ENCODE measurements at regions not wholly inside any gene's neighbourhood (a gene's known extent, or its start where the extent isn't known, plus 50 kb on each side); places are given as distances from the start of the nearest gene placed in this dataset.

DNA sequence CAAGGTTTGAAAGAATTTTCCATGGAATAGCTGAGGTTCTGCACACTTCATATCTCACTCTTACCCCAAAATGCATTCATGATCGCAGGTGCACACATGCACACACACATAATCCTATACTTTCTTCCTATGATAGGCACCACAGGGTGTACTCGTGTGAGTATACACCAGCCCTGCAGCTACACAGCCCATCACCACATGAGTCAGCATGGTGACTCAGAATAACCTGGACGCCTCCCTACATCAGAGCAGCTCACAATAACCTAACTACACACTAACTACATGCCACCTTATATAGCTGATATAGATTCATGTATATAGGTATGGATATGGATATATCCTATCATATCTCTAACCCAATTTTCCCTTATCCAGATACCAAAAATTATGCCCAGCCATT lies 850.2 kb upstream of the TMEM132C start:
- DNase-seq = no peak

DNA sequence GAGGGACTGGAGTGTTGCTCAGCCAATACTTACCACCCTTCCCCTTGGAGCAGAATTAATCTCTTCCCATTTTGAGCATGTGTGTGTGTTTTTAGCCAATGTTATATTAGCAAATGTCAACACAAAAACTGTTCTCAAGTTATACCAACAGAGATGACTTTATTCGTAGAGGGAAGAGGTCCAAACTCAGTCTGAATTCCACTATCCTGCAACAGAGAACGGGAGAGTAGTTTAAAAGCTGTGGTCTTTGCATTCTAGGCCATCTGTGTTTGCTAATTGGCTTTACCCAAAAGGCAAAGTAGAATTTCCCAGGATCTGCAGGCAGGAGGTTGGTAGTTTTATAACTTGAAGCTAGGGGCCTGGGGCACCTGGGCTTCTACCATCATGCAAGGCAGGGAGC lies 847.9 kb upstream of the TMEM132C start:
- no peak for DNase-seq

DNA sequence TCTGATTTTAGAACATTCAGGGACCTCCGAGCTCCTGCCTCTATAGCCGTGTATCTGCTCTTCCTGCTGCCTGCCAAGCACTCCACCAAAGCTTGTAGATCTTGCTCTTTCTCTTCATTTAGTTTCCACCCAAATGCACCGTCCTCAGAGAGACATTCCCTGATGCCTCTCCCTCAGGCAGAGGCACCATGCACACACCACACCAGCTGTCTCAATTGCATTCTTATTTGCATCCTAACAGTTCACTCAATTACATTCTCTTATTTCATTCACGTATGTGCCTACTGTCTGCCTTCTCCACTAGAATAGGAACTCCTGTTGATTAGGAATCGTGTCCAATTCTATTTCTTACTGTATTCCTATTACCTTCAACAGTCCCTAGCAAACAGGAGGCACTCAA lies 845.4 kb upstream of the TMEM132C start:
- DNase-seq = no peak

DNA sequence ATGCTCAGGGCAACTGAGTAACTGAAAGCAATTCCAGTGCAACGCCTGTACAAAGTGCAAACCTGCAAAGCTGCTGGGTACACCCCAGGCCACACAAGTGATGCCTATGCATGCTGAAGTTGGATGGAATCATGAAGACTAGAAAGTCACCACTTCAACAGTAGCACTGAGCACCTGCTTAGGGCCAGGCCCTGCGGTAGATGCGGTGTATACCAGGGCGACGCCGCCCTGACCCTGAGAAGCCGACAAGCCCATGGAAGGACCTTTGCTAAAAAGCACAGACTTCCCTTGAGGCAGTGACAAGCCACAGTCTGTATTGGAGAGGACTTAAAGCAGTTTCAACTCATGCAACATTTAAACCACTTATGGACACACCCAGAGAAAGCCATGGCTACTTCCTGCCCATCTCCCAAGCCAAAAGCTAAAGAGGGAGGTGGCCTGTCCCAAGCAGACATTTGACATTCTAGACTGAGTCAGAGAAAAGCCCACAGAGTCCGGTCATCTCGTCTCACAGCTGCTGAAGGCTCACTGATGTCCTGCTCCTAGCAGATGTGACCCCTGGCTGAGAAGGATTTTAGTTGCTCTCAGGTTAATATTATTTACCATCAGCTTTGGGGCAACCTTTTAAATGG lies 843.9 kb upstream of the TMEM132C start:
- no peak for DNase-seq

DNA sequence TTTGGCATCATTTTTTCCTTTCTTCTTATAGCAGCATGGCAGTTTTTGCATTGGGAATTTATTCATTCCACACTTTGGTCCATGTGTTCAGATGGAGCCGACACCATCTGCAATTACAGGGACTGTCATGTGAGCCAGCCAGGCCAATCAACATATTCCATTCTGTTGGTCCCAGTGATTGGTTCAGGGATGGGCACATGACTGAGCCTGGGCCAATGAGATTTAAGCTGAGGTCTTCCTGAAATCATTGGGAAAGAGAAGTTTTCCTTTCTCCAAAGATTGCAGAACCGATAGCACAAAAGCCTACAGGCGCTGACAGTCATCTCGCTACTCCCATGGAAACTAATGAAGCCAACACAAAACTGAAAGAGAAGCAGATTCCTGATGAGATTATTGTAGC lies 841.5 kb upstream of the TMEM132C start:
- DNase-seq = no peak

DNA sequence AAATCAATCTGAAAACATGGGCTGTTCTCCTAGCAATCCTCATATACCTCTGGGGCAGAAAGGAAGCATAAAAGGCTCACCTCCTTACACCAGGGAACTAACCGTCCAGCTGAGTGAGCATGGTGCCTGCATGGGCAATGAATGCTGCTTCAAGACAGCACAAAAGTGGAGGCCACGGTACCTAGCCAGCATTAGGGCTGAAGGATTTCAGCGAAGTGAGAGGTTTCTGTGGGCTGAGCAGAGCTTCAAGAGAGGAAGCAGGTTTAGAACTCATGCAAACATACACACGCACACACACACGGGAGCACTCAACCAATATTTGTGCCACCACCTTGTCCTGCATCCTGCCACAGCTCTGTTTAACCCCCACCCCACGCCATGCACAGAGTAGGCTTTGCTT lies 838.5 kb upstream of the TMEM132C start:
- no peak for DNase-seq

DNA sequence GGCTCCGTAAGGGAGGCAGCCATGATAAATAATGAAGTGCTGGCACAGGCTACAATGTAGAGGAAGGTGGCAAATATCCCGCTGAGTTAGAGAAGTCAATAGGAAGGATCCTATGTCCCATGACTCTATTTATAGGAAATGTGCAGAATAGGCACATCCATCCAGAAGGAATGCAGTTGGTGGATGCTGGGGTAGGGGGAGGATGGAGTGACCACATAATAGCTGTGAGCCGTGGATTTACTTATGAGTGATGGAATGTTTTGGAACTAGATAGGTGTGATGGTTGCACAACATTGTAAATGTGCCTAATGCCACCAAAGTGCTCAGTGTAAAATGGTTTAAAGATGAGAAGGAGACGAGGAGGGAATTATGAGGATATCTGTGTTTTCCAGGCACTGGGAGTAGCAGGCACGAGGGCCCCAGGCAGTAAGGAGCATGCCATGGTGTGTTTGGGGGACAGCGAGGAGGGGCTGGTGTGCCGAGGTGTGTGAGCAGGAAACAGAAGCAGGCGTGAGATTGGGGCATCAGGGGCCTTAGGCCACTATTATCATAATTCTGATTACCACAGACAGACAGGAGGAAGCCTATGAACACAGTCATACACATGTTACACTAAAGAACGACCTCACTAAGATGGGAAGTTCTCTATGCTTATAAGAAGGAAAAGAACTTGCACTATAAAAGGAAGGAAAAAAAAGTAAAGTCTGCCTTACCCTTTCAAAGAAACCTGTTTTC lies 837.3 kb upstream of the TMEM132C start:
- no peak for DNase-seq

DNA sequence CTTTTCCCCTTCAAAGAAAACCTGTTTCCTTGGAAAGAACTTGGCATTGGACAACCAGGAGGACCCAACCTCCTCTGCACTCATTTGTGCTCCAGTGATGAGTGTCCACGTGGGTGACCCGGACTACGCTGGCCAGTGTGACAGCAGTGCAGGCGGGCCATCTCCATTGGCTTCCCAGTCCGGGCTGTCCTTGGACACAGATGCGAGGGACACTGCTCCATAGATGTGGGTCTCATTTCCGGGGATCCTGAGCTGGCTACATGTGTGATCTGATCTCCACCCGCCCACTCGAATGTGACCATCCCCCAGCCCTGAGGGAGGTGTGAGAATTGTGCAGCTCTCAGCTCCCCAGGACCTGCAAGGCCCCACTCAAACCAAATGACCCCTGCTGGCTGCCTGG lies 836.6 kb upstream of the TMEM132C start:
- no peak for DNase-seq

DNA sequence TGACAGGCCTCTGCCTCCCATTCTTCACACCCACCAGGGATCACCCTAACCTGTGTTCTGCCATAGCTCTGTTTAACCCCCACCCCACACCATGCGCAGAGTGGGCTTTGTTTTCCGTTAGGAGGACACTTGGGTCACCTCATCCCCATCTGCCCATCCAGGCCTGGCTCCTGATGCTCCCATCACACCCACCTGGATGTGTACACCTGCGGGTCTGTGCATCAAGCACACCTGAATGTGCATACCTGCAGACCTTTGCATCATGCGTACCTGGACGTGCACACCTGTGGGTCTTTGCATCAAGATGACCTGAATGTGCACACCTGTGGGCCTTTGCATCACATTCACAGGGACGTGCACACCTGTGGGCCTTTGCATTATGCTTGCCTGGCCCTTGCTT lies 835.8 kb upstream of the TMEM132C start:
- no peak for DNase-seq

DNA sequence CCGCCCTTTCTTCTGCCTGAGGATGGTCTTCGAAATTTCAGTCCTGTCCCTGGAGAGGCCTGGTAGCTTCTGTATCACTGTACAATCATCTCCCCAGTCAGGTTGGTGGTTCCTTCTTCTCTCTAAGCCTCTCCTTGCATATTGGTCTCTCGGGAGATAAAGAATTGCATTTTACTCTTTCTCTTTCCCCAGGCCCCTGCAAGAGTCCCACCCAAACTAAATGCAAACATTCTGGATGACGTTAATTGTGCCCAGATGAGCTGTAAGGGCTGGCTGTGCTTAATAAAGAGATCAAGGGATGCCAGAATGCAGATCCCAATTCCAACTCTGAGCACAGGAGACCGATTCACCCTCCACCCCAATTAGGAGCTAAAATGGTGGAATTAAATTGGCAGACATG lies 835.4 kb upstream of the TMEM132C start:
- no peak for DNase-seq

DNA sequence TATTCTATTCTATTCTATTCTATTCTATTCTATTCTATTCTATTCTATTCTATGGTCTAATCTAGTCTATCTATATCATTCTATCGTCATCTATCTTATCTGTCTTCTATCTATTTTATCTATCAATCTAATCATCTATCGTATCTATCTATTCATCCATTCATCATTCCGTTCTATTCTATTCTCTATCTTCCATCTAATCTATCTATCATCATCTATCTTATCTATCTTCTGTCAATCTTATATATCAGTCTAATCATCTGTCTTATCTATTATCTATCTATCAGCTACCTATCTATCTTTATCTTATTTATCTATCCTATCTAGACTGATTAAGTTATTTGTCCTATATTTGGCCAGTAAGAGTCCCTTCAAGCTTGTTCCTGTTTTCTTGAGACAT lies 831.5 kb upstream of the TMEM132C start:
- DNase-seq = no peak

DNA sequence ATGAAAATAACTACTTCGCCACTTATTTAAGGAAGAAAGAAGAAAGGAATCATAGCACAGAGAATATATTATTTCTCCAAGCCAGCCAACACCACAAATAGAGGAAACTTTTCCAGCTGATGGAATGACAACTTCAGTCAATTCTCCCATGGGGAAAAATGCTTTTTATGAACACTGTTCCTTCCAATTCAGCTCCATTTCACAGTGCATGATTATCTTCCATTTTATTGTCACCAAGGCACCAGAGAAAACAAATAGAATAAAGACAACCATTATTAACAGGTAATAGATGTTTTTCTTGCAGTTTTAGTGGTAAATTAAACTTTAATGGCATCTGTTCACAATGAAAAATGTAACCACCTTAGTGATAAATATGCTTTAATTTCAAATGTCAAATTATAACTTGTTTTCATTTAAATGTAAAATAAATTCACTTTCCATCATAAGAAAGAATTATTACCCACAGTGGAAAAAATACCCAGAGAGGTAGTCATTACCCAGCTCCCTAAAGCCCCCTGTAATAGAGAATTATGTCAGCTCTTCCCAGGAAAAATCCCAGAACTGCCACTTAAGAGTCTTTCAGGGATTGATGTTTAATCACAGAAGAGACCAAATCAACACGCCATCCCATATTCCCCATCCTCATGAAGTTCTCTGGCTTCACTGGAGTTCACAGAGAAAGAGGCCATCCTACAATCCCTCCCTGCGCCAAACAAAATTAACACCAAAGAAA lies 828.3 kb upstream of the TMEM132C start:
- DNase-seq = no peak

DNA sequence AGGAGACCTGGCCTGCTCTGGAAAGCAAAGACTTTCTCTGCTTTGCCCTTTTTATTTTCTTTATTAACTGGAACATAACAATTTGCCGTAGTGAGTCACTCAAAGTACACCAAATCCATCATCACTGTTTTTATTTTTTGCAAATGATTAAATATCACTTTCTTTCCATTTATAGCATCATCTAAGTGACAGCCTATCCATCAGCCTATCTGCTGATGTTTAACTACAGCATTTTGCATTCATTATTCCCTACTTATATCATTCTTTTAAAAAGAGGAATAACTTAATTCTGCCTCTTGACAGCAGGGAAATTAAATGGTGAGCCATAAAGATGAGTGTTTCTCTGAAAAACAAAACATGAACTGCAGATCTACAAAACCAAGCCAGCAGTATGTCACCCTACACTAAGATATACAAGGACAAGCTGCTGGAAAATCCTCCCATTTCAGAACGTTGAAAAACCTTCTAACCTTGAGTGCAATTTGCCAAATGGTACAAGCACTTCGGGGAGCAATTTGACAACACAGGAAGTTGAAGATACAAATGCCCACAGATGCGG lies 821.3 kb upstream of the TMEM132C start:
- no peak for DNase-seq

DNA sequence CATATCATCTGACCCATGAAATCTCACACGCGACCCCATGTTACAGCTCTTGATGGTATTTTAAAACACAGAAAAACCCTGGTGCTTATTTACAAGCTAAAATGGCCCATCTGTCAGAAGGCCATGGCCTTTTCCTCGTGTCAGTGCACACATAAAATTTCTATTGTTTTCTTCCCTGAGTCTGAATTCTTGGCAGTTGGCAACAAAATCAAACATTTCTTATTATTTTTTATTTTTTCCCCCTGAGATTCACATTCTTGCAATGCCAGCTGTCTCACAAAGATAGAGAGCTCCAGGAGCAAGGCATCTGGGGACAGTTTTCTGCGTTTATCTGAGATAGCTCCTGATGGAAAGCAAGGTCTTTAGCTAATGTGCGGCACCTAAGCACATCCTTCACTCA lies 818.1 kb upstream of the TMEM132C start:
- DNase-seq = no peak

DNA sequence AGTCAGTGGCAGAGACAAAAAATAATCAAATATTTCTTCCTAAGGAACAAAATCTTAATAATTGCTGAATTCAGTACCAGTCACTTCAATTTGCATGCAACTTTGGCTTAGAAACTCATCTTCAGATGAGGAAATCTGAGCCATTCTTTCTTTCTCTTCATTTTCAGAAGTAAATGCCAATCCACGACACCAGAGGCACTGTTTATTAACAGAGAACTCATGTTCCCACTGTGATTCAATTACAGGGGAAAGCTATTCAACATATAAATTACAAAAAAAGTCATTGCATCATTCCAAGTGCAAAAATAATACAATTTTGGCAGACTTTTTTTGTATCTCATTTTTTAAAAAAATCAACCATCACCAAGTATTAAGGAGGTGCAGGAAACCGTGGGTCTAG lies 816.1 kb upstream of the TMEM132C start:
- no peak for DNase-seq

DNA sequence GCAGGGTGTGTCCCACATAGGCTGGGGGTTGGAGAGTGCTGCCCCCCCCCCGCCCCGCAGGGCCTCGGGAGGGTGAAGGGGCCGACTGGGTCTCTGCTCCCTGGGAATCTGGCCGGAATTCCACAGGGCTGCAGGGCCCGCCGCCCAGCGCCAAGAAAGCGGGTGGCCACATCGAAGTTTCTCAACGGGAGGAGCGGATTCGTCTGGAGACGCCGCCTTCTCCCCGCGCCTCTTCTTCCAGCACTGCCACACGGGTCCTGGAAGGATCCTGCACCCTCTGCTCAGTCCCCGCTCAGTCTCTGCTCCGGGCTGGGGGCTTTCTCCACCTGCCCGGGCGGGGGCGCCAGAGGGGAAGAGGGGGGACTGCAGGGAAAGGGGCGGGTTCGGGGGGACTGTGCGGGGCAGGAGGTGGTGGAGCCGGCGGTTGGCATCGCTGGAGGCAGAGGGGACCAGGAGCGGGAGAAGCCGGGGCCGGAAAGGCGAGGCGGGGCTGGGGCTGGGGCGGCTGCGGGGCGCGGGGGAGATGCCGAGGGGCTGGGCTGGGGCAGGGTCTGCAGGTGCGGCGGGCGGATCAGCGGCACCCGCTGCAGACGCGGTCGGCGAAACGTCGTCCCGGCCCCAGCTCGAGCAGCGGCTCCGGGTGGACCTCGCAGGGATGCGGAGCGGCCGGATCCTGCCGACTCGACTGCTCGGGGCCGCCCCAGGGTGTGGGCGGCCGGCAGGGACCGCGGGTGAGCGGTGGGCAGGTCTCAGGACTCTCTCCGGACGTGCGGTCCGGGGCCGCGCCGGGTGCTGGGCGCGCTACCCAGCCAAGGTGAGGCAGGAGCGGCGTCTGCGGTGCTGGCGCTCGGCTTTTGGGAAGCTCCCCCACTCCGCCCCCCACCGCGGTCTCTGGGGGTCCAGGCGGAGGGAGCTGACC lies 811.4 kb upstream of the TMEM132C start:
- DNase-seq = no peak

DNA sequence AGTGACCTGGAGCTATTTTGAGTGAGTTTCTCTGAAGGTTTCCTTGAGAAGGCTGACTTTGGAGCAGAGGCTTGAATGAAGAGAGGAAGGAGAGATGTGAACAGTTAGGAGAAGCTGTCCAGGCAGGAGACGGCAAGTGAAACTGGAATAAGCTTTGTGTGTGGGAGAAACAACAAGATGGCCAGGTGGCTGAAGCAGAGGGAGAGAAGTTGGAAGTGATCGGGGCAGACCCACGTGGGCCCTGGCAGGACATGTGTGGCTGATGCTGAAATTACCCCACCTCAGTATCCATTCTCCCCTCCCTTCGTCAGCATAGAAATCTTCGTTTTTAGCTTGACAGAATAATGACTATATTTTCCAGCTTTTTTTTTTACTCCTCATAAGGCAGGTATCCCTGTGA lies 809.2 kb upstream of the TMEM132C start:
- no peak for DNase-seq

DNA sequence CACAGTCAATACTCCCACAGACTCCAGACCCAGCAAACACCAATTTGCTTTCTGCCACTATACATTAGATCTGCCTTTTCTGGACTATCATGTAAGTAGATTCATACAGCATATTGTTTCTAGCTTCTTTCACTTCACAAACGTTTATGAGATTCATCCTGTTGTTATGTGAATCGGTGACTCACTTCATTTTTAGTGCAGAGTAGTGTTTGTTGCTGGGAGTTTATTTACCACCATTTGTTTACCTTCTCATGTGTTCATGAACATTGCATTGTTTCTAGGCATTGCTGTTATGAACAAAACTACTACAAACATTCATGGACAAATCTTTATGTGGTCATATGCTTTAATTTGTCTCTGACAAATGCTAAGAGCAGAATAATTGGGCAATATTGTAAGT lies 807.8 kb upstream of the TMEM132C start:
- no peak for DNase-seq

DNA sequence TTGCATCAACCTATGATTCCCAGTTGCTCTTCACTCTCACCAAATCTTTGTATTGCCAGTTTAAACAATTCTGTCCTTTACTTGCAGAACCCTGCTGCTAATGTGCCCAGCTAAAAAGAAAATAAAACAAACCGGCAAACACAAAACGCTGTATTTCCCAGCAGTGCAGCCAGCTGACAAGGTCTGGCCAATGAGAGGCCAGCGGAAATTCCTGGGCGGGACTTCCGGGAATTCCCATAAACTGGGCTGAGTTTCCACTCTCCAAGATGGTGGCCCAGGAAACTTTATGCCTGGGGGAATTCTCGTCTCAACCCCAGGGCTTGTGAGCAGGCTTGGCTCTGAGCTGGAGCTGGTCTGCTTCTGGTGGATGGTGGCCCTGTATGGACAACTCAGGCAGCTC lies 807.3 kb upstream of the TMEM132C start:
- DNase-seq = no peak

DNA sequence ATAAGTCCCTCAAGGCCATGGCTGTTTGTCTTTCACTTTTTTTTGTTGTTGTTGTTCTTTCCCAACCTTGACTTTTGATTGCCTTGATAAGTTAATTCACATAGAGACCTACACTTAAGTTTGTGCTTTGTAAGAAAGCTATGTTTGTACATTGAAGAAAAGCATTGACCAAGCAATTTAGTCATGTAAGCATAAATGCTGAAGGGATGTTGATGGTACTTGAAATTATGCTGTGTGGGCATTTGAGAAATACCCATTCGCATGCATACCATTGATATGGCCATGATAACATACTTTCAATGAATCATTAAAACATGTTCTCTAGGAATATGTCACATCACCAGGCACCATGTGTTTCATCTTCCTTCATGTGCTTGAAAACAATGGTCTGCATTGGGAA lies 803.7 kb upstream of the TMEM132C start:
- no peak for DNase-seq

DNA sequence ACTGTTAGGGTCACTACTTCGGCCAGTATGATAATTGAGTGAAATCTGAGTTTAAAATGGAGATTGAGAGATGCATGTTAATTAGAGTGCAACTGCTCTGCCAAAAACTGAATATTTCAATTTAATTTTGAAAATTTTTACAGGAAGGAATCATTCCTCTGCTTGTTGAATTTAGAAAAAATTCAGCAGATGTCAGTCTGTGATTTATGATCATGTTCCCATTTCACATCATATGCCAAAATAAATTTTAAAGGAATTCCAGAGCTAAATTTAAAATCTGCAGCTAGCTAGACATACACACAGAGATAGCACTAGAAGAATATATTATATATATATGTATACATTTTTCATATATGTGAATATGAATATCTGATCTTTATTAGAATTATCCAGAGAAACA lies 797.6 kb upstream of the TMEM132C start:
- no peak for DNase-seq

DNA sequence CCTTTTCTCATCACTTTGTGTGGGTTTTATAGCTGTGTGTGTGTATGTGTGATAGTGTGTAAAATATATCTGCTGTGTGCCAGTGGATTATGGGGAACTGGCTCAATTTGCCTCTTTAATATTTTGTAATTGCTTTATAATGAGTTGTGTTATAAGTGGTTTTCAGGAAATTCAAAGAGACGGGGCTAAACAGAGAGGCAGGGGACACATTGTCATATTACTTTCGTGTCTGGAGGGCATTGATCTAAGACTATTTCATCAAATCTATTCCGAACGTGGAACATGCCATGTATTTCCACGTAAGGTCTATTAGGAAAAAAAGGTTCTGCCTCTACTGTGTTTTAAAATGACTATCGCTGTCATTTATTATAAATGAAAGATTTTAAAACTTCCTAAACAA lies 793.2 kb upstream of the TMEM132C start:
- no peak for DNase-seq

DNA sequence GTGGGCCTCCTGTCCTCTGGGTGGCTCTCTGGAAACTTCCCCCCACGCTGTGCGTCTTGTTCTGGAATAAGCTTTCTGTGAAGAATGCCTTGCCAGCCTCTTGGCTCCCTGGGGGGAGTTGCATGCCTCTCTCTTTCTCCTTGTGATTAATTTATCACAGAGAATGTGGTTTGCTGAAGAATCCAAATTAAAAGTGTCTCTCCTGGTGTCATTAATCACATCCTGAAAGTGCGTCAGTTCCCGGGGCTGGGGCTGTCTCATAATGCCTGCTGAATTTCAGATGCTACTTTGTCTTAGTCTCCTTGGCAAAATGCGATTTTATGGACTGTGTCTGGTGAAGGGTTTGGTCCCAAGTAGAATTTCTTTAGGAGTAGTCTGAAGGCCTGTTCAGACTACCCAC lies 787.7 kb upstream of the TMEM132C start:
- no peak for DNase-seq

All from NCI-H1048 (cell line).